GM18861 (cell line): ENCODE measurements at regions not wholly inside any gene's neighbourhood (a gene's known extent, or its start where the extent isn't known, plus 50 kb on each side); places are given as distances from the start of the nearest gene placed in this dataset.
"Not testable (repeated sequence)": the region's sequence is repeated elsewhere in the genome, so short reads cannot be mapped to it uniquely, and the experiment has no call there.

Source experiments
- ATAC-seq: cut with Tn5 transposase; IDR thresholded peaks from one replicate; pipeline ENCODE4 v1.9.1; 2021; ENCODE audit not compliant: unreplicated experiment

DNA sequence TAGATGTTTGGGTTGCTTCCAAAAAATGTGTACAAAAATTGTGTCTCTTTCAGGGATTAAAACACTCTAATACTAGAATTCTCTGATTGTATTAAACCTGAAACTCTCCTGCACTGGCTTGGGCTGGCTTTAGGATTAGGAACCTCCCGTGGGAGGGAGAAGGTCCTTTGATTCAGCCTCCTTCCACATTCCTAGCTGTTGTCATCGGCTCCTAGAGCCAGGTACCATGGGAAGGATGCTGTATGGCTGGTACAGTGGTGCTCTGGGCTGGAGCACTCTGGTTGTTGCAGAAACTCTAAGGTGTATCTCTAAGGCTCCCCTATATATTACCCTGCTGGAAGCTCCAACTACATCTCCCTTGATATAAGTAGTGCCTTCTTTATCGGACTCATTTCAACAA, 245.2 kb upstream of the FOXK1 start:
- no peak for ATAC-seq

DNA sequence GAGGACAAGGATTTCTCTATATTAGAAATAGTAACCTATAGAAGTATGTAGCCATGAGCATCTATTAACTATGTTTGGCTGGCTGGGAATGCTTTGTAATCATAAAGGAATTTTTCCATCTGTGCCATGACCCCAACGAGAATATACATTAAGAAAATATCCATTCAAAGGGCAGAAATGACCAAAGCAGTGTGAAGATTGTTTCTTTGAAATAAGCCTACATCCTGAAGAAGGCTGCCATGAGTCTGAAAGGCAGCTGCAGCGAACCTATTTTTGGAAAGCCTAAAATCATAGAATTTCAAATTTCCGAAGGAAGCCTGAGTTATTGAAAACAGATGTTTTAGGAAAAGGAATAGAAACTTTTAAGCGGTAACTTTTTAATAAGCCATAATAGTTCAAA, 244.2 kb upstream of the FOXK1 start:
- no peak for ATAC-seq

DNA sequence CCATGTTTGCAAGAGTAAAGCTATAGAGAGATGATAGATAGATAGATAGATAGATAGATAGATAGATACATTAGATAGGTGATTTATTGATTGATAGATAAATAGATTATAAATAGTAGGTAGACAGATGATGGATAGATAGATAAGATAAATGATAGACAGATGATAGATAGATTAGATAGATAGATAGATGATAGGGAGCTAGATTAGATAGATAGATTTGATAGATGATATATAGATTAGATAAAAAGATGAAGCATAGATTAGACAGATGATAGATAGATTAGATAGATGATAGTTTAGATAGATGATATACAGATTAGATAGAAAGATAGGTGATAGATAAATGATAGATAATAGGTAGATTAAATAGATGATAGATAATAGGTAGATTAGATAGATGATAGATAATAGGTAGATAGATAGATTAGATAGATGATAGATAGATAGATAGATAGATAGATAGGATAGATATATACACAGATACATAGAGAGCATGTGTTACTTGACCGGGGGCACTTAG, 243.3 kb upstream of the FOXK1 start:
- no peak for ATAC-seq

DNA sequence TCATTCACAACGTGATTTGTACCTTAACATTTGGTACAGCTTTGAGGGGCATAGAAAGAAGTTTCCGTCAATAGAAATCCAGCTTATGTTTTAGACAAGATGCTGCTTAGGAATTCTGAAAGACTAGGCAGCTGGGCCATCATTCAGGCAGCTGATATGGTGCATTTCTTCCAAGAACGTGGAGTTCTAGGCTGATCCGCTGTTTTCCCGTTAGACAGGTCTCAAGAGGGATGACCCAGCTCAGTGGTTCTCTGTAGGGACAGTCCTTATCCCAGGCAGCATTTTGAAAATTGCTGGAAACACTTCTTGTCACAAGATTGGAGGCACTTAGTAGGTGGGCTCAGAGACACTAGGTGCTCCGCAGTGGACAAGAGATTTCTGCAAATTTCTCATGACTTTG, 242.7 kb upstream of the FOXK1 start:
- no peak for ATAC-seq

DNA sequence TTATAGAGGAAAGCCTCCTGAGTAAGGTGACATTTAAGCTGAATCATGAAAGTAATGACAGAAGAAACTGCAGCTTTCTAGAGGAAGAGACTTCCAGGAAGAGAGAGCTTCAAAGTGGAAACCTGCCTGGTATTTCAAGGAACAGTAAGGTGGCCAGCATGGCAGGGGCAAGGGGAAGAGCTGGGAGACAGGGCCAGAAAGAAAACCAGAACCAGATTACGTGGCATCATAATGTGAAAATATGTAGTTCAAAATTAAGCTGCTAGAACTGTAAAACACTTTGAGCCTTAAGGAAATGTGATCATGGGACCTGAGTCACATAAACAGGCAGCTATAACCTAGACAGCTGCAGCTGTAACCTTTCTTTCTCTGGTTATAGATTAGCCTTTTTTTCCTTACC, 238.0 kb upstream of the FOXK1 start:
- no peak for ATAC-seq

DNA sequence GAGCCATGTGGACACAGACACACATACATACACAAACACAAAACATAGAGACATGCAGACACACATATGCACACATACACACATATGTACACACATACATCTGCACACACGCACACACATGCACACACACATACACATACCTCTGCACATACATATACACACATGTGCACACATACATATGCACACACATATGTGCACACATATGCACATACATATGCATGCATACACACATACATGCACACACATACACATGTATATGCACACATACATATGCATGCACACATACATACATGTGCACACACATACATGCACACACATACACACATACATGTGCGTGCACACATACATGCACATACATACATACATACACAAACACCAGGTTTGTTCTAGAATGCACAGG, 236.3 kb upstream of the FOXK1 start:
- no peak for ATAC-seq

DNA sequence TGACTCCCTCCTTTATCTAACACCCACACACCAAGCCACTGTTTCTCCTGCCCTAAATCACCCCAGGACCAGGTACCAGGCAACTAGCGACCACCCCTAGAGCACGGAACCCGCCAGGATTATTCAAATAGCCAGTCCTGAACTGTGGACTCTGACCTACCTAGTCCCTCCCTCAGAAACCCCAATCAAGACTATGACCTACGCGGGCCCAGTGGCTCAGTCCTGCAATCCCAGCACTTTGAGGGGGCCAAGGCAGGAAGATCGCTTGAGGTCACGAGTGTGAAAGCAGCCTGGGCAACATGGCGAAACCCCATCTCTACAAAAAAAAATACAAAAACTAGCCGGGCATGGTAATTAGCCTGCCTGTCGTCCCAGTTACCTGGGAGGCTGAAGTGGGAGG, 232.8 kb upstream of the FOXK1 start:
- ATAC-seq: no peak

DNA sequence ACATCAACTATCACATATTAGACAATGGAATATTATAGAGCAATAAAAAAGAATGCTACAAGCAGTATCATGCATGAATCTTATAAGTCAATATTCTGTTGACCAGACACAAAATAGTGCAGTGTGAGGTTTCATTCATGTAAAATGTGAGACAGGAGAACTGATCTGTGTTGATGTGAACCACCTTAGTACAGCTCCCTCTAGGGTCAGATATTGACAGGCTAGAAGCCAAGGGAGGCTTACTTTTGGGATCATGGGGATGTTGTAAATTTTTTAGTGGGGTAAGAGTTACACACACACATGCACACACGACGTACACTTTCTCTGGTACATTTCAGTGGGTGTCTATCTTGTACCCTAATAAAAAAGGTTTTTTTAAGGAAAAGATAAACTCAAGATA, 231.6 kb upstream of the FOXK1 start:
- ATAC-seq: no peak

DNA sequence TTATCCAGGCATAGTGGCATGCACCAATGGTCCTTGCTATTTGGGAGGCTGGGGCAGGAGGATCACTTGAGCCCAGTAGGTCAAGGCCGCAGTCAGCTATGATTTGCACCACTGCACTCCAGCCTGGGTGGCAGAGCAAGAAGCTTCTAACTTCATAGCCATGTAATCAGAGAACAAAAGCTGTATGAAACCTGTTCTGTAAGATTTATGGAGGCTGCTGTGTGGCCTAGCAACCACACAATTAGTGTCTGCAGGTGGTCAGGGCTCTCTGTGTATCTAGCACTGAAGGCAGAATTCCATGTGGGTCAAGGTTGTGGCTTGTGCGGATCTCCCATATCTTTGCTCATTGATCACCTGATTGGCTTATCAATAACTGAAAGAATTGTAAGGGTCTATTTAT, 221.5 kb upstream of the FOXK1 start:
- no peak for ATAC-seq

DNA sequence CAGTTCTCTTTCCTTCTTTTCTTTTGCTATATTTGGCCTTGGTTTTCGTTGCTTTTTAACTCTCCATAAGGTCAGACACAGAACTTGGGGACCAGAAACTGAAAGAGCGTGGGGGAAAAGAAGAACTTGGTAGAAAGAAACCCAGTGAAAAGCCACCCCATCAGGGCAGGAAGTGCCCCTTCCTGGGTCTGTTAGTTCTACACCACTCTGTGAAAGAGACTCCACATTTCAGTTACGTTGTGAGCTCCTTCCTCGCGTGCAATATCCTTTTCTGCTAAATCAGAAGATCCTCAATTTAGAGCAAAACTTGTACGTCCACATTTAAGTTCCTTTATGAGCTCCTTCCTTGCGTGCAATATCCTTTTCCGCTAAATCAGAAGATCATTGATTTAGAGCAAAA, 220.6 kb upstream of the FOXK1 start:
- ATAC-seq: no peak

DNA sequence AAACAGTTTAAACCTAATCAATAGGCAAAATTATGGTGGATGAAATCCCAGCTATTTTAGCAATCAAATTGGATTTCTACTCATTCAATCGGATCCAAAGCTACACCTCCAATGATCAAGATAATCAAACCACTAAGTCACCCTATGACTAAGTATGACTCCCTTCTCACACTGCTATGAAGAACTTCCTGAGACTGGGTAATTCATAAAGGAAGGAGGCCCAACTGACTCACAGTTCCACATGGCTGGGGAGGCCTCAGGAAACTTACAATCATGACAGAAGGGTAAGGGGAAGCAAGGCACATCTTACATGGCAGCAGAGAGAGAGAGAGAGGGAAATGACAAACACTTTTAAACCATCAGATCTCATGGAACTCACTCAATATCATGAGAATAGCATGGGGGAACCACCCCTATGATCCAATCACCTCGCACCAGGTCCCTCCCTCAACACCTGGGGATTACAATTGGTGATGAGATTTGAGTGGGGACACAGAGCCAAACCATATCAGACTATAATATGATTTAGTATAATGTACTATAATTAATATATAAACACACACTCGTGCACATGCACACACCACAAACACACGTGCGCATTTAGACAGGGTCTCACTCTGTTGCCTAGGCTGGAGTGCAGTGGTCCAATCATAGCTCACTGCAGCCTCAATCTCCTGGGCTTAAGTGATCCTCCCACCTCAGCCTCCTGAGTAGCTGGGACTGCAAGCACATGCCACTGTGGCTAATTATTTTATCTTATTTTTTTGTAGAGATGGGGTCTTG, 213.6 kb upstream of the FOXK1 start:
- ATAC-seq: no peak

DNA sequence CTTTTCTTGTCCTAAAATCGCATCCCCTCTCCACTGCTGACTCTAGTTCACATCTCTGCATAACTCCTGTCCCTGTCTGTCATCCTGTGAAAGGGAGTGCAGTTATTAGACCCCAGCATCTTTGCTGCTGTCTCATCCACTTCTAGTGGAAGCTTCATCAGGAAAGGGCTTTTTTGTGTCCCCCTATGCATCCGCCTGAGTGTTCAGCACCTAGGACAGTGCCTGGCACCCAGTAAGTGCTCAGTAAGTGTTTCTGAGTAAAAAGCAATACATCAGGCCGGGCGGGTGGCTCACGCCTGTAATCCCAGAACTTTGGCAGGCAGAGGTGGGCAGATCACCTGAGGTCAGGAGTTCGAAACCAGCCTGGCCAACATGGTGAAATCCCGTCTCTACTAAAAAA, 211.8 kb upstream of the FOXK1 start:
- ATAC-seq: no peak

DNA sequence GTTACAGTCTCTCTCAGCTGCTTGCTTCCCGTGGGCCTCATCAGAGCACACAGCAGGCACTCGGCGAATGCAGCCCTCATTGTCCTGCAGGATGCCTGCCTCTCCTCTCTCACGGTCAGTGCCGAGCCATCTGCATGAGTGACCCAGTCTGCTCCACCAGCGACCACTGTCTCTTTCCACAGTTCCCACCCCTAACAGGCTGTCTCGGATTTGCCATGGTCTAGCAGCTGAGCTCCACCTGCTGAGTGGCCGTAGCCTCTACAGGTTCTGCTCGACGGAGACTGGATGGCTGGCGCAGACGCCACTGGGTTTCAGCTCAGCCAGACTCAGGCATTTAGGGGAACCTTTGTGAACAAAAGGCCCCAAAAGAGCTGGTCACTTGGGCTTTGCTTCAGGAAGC, 209.4 kb upstream of the FOXK1 start:
- ATAC-seq: no peak

DNA sequence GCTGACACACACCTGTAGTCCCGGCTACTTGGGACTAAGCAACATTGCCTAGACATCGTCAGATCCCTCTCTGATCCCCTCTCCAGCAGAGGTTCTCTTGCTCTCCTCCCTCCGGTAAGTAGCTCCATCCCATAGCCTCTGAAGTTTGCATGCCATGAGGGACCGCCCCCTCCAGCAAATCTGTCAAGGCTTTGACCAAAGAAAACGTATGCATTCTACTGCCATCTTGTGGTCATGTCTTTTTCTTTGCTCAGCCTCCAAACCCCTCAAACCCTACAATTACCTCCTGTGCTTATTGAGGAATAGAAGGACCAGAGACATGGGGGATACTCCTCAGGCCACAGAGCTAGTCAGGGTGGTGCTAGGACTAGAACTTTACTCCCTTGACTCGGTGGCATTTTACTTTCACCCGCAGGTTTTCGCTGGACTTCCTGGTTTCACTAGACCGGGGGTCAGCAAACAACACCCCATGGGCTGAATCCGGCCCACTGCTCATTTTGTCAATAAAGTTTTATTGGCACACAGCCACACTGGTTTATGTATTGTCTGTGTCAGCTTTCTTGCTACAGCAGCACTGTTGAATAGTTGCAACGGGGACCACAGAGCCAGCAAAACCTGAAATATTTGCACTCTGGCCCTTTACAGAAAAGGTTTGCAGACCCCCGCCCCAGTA, 202.6 kb upstream of the FOXK1 start:
- ATAC-seq: no peak

DNA sequence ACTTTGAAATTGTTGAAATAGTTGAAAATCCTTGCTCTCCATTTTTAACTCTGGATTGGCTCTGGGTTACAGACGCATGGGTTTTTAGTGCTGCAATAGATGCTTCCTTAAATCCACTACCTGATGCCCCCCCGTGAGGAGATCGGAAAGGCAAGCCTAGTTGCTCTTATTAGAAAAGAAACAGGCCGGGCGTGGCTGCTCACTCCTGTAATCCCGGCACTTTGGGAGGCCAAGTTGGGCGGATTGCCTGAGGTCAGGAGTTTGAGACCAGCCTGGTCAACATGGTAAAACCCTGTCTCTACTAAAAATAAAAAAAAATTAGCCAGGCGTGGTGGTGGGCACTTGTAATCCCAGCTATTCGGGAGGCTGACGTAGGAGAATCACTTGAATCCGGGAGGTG, 202.0 kb upstream of the FOXK1 start:
- ATAC-seq: not testable (repeated sequence)

DNA sequence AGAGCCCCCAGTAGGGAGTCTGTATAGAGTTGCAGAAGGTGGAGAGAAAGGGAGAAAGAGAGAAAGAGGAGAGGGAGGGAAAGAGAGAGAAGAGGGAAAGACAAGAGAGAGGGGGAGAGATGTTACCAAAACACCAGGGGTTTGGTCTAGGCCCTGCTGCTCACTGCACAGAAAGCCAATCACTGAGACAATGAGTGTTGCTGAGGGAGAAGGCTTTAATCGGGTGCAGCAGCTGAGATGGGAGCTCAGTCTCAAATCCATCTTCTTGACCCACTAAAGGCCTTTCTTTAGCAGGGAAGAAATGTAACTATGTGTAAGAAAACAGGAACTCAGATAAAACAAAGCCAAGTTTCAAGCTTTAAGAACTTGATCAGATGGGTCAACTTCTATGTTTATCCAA, 198.2 kb upstream of the FOXK1 start:
- no peak for ATAC-seq

DNA sequence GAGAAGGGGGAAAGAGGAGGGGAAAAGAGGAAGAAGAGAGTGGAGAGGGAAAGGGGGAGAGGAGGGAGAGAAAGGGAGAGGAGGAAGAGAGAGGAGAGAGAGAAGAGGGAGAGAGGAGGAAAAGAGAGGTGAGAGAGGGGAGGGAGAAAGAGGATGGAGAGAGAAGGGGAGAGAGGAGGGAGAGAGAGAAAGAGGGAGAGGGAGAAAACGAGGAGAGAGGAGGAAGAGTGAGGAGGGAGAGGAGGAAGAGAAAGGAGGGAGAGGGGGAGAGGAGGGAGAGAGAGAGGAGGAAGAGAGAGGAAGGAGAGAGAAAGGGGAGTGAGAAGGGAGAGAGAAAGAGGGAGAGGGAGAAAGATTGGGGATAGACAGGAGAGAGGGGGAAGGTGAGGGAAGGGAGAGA, 197.6 kb upstream of the FOXK1 start:
- no peak for ATAC-seq

DNA sequence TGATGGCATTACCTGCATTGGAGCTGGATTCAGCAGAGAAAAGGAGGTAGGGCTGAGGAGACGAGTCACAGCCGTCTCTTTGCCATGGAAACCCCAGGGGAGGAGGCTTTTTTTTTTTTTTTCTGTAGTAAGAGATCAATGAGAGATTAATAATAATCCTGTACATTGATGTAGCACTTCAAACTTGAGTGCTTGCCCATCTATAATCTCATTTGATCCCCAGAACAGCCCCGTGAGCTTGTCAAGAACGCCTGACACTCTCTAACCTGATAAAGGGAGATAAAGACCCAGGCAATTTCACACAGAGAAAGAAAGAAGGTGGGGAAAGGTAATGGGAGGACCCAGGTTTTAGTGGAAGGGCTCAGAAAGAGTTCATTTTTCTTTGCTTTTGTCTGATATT, 195.2 kb upstream of the FOXK1 start:
- no peak for ATAC-seq

DNA sequence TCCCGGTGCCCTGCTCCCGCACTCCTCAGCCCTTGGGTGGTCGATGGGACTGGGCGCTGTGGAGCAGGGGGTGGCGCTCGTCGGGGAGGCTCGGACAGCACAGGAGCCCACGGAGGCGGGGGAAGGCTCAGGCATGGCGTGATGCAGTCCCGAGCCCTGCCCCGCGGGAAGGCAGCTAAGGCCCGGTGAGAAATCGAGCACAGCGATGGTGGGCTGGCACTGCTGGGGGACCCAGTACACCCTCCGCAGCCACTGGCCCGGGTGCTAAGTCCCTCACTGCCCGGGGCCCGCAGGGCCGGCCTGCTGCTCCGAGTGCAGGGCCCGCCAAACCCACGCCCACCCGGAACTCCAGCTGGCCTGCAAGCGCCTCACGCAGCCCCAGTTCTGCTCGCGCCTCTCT, 185.2 kb upstream of the FOXK1 start:
- ATAC-seq: not testable (repeated sequence)

DNA sequence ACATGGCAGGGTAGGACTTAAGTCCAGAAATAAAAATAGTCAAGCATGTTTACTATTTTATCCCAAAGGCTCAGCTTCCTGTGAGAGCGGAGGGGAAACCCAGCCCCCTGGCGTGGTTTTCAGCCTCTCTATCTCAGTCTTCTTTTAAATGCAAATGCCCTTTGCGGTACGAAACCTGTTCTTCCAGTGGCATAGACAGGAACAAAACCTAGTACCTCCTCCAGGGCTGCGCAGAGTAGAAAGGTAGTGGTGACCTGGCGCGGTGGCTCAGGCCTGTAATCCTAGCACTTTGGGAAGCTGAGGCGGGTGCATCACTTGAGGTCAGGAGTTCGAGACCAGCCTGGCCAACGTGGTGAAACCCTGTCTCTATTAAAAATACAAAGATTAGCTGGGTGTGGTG, 181.3 kb upstream of the FOXK1 start:
- ATAC-seq: no peak

DNA sequence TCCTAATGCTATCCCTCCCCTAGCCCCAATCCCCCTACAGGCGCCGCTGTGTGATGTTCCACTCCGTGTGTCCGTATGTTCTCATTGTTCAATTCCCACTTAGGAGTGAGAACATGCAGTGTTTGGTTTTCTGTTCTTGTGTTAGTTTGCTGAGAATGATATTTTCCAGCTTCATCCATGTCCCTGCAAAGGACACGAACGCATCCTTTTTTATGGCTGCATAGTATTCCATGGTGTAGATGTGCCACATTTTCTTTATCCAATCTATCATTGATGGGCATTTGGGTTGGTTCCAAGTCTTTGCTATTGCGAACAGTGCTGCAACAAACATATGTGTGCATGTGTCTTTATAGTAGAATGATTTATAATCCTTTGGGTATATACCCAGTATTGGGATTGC, 174.2 kb upstream of the FOXK1 start:
- ATAC-seq: not testable (repeated sequence)

DNA sequence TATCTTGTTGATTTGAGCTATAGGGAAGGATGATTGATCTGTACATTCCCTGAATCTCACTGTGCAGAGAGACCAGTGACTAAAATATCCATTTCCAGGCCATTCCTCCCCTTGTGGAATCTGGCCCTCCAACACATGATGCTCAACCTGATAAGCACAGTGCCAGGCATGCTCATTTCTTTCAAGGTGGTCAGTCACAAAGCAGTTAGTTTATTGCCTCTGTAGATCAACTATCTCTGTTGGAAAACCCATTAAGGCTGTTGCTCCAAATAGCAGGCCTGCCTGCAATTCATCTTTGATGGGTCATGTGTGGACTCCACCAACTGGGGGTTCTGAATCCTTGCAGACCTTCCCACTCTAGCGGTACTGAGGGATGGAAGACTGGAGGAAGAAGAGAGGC, 168.6 kb upstream of the FOXK1 start:
- ATAC-seq: no peak
